HepG2 (cell line): ENCODE measurements at regions not wholly inside any gene's neighbourhood (a gene's known extent, or its start where the extent isn't known, plus 50 kb on each side); places are given as distances from the start of the nearest gene placed in this dataset.

ENCODE experiments used
- ATAC-seq: fragments of 200-7000 bp; cut with Tn5 transposase; 3 replicates; pipeline ENCODE4 v1.9.1; 2020; ENCODE audit warnings: mild to moderate bottlenecking, moderate library complexity
- BruUV-seq: library from RNA; stranded (reverse); fragments of 400-500 nt; replicated peaks from 2 replicates; lab custom pipeline; 2021; lab: Mats Ljungman, UMichigan
- CTCF ChIA-PET: fragments of 300-600 bp; formaldehyde crosslinking; extraction: SDS; loops from one replicate; lab custom pipeline; 2021; ENCODE audit warnings: low total read pairs, inconsistent platforms, low intra/inter-chr PET ratio; lab: Yijun Ruan, JAX
- POLR2A ChIA-PET: fragments of 350-600 bp; sonication (Branson Sonifier 250); formaldehyde crosslinking; loops from one replicate; lab custom pipeline; 2020; ENCODE audit warnings: antibody characterized with exemption, inconsistent platforms; lab: Yijun Ruan, JAX
- DNase-seq: peaks from one replicate; pipeline ENCODE4 v3.0.0-alpha.2; 2015; ENCODE audit warnings: low spot score
- FAIRE-seq: peaks from 3 replicates; lab custom pipeline; 2011; peaks lifted over from hg19 to GRCh38; lab: Jason Lieb, UNC
- H2AFZ ChIP-seq: one replicate; pipeline ENCODE4 v1.6.1; 2011; ENCODE audit warnings: low read length, inconsistent platforms
- H3K27ac ChIP-seq: fragments of 300-600 bp; 3 replicates; pipeline ENCODE4 v1.8.0; 2011; ENCODE audit warnings: mixed run types, mild to moderate bottlenecking, mixed read lengths, low read length, inconsistent platforms; ENCODE audit not compliant: insufficient read depth; ENCODE audit errors: extremely low read length
- H3K27me3 ChIP-seq, 2 experiments: fragments of 200-600 bp in 1 of 2; 2 replicates in 1 of 2; 3 replicates in 1 of 2; pipeline versions ENCODE4 v1.6.0 to v1.8.0; 2011; ENCODE audit warnings: low read length in 2 of 2, mild to moderate bottlenecking in 2 of 2, moderate library complexity in 2 of 2, inconsistent platforms in 1 of 2; ENCODE audit not compliant: insufficient read depth in 2 of 2, control insufficient read depth in 1 of 2
- H3K36me3 ChIP-seq, 2 experiments: fragments of 200-600 bp in 1 of 2; replicated peaks in 1 of 2; 2 replicates in 1 of 2; 3 replicates in 1 of 2; pipeline versions ENCODE4 v1.5.1 to v1.8.0; 2011; ENCODE audit warnings: low read length in 2 of 2, inconsistent platforms in 1 of 2; ENCODE audit not compliant: insufficient read depth in 2 of 2, control insufficient read depth in 1 of 2
- H3K4me1 ChIP-seq: 2 replicates; pipeline ENCODE4 v1.5.1; 2012; ENCODE audit warnings: low read length, inconsistent platforms; ENCODE audit not compliant: insufficient read depth
- H3K4me2 ChIP-seq: 2 replicates; pipeline ENCODE4 v1.6.0; 2011; ENCODE audit warnings: low read depth, low read length, inconsistent platforms
- H3K4me3 ChIP-seq, 3 experiments: fragments of 200-600 bp in 1 of 3; sonication (generic), shearing (Covaris generic) in 1 of 3; replicated peaks in 1 of 3; 2 replicates each; pipeline ENCODE4 v1.5.1; 2011 to 2016; ENCODE audit warnings: low read length in 3 of 3, inconsistent platforms in 2 of 3, low read depth in 2 of 3, mild to moderate bottlenecking in 2 of 3, control low read depth in 1 of 3, mixed read lengths in 1 of 3; ENCODE audit not compliant: insufficient read depth in 1 of 3
- H3K79me2 ChIP-seq: one replicate; pipeline ENCODE4 v1.6.1; 2011; ENCODE audit warnings: low read length, inconsistent platforms; ENCODE audit not compliant: insufficient read depth
- H3K9ac ChIP-seq: 2 replicates; pipeline ENCODE4 v1.6.0; 2011; ENCODE audit warnings: mild to moderate bottlenecking, low read depth, low read length, inconsistent platforms; ENCODE audit not compliant: insufficient read depth
- H3K9me3 ChIP-seq: 2 replicates; pipeline ENCODE4 v1.5.1; 2012; ENCODE audit warnings: mild to moderate bottlenecking, low read length
- H4K20me1 ChIP-seq: 2 replicates; pipeline ENCODE4 v1.6.0; 2011; ENCODE audit warnings: inconsistent platforms, mild to moderate bottlenecking, low read length, moderate library complexity; ENCODE audit not compliant: insufficient read depth
- MXI1 ChIP-seq: IDR thresholded peaks from 3 replicates; pipeline ENCODE4 v1.6.1; 2012; ENCODE audit warnings: low read depth, low read length, inconsistent platforms, borderline replicate concordance
- SAFB2 ChIP-seq: sonication (generic); formaldehyde crosslinking; IDR thresholded peaks from 2 replicates; pipeline ENCODE4 v1.5.1; 2020; ENCODE audit warnings: missing genetic modification reagents, low read depth, mild to moderate bottlenecking, borderline replicate concordance
- SOX6 ChIP-seq, 2 experiments: fragments of 450-650 bp in 1 of 2; sonication (generic) in 1 of 2; formaldehyde crosslinking in 1 of 2; IDR thresholded peaks; 2 replicates each; pipeline versions ENCODE4 v1.4.0 to v1.6.1; 2017 to 2020; ENCODE audit warnings: antibody characterized with exemption in 1 of 2, mild to moderate bottlenecking in 1 of 2, missing genetic modification reagents in 1 of 2
- TEAD3 ChIP-seq: optimal IDR thresholded peaks from 2 replicates; pipeline ENCODE3; 2016; ENCODE audit warnings: borderline replicate concordance
- ZNF253 ChIP-seq: sonication (generic); formaldehyde crosslinking; IDR thresholded peaks from 2 replicates; pipeline ENCODE4 v1.8.0; 2022; ENCODE audit warnings: mild to moderate bottlenecking, missing genetic modification reagents, borderline replicate concordance
- ZNF724P ChIP-seq: sonication (generic); formaldehyde crosslinking; IDR thresholded peaks from 2 replicates; pipeline ENCODE4 v1.8.0; 2022; ENCODE audit warnings: missing genetic modification reagents, borderline replicate concordance
- ZNF766 ChIP-seq: sonication (generic); formaldehyde crosslinking; IDR thresholded peaks from 2 replicates; pipeline ENCODE4 v1.5.0; 2020; ENCODE audit warnings: missing genetic modification reagents, borderline replicate concordance
- ZNF772 ChIP-seq: sonication (generic); formaldehyde crosslinking; IDR thresholded peaks from 2 replicates; pipeline ENCODE4 v1.5.0; 2020; ENCODE audit warnings: mild to moderate bottlenecking, missing genetic modification reagents
- WGBS: methylation state at CpG from one replicate; pipeline ENCODE4 v1.1.6; 2017; ENCODE audit warnings: low lambda C conversion rate; 5-methylcytosine and 5-hydroxymethylcytosine counted together
- in situ Hi-C: cut with HindIII; loops from 2 replicates; pipeline ENCODE4 v1.10.0; 2017; ENCODE audit warnings: low pct_unique_long_range_greater_than_20kb; ENCODE audit not compliant: extremely low pct_ligation_motif_present
- intact Hi-C: fragments of 100-400 bp; cut with micrococcal nuclease; formaldehyde crosslinking; loops from one replicate; pipeline ENCODE4 v1.10.0; 2022; ENCODE audit not compliant: unreplicated experiment
- TF ChIP-seq, protein P1 (sequence below): sonication (generic); formaldehyde crosslinking; IDR thresholded peaks from 2 replicates; pipeline ENCODE4 v1.8.1; 2023; ENCODE audit warnings: mild to moderate bottlenecking, inconsistent platforms, moderate library complexity, missing genetic modification reagents, borderline replicate concordance
- TF ChIP-seq, protein P2 (sequence below): IDR thresholded peaks from 2 replicates; pipeline ENCODE4 v1.4.0; 2020; ENCODE audit warnings: mild to moderate bottlenecking, missing genetic modification reagents
- TF ChIP-seq, protein P3 (sequence below): sonication (generic); formaldehyde crosslinking; IDR thresholded peaks from 2 replicates; pipeline ENCODE4 v1.4.0; 2020; ENCODE audit warnings: missing genetic modification reagents, low read depth, mild to moderate bottlenecking, borderline replicate concordance
- TF ChIP-seq, protein P4 (sequence below): sonication (generic); formaldehyde crosslinking; IDR thresholded peaks from 2 replicates; pipeline ENCODE4 v1.8.0; 2022; ENCODE audit warnings: missing genetic modification reagents, mild to moderate bottlenecking, inconsistent platforms, borderline replicate concordance
- TF ChIP-seq, protein P5 (sequence below): sonication (generic); formaldehyde crosslinking; IDR thresholded peaks from 2 replicates; pipeline ENCODE4 v1.4.0; 2020; ENCODE audit warnings: low read depth, mild to moderate bottlenecking, missing genetic modification reagents

DNA sequence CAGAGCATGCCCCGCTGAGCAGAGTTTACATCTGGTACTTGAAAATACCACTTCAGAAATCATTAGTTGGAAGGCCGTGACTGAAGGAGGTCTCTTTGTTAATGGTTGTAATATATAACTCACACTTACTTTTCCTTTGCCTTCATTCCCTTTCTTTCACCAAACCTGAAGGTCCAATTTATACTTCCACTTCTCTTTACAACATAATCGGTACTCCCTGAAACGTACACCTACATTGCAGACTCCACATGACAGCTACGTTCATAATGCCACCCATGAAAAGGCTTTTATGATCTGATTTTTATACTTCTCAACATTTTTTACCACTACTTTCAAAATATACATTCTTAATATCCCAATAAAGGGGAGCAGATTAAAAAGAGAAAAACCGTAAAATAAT lies 298.7 kb downstream of the C4orf33 start (continued):
- TF ChIP-seq, protein P1, sequence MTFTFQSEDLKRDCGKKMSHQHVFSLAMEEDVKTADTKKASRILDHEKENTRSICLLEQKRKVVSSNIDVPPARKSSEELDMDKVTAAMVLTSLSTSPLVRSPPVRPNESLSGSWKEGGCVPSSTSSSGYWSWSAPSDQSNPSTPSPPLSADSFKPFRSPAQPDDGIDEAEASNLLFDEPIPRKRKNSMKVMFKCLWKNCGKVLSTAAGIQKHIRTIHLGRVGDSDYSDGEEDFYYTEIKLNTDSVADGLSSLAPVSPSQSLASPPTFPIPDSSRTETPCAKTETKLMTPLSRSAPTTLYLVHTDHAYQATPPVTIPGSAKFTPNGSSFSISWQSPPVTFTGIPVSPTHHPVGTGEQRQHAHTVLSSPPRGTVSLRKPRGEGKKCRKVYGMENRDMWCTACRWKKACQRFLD (CRISPR knock-in tag) = no peak
- TF ChIP-seq TEAD3 (CRISPR knock-in tag) (no peak), ZNF766 (CRISPR knock-in tag) (no peak)

DNA sequence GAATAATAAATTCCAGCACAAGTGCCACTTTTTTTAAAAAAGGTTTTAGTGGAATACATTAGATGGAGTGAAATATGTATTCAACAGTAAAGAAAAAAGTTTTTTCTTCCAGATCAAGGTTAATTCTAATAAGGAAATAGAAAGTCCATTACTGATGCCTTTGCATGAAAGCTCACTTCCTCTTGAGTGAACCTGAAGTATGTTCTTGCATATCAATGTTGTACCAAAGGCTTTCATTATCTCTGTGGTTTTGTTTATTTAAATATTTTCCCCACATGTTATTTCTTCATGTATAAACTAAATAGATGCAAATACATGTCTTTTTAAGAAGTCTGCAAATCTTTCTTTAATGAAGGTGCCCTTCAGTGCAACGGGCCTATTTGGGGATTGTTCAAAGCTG lies 307.9 kb downstream of the C4orf33 start:
- no peaks in the 10 kb centered on the region for H3K4me1 ChIP-seq
- H3K4me2 ChIP-seq = no peak overlapping the region
- no TSS peak for BruUV-seq
- H3K79me2 ChIP-seq = no peaks in the 10 kb centered on the region
- no peak overlapping the region for H3K9ac ChIP-seq
- in situ Hi-C loops (no loop called here), intact Hi-C loops (no loop called here)
- ChIA-PET CTCF (no interaction called here), POLR2A (no interaction called here)
- H3K27me3 ChIP-seq = no peaks in the 10 kb centered on the region
- no peak overlapping the region for H3K4me3 ChIP-seq
- FAIRE-seq = no peak
- WGBS = 0% methylated on average over 1 of the region's 1 CpG
- no peak overlapping the region for H2AFZ ChIP-seq
- no peaks in the 10 kb centered on the region for H3K36me3 ChIP-seq
- no peaks in the 10 kb centered on the region for H4K20me1 ChIP-seq
- no peak overlapping the region for H3K27ac ChIP-seq
- H3K9me3 ChIP-seq = no peaks in the 10 kb centered on the region
- ATAC-seq = no peak
- DNase-seq = no peak
- TF ChIP-seq, protein P2, sequence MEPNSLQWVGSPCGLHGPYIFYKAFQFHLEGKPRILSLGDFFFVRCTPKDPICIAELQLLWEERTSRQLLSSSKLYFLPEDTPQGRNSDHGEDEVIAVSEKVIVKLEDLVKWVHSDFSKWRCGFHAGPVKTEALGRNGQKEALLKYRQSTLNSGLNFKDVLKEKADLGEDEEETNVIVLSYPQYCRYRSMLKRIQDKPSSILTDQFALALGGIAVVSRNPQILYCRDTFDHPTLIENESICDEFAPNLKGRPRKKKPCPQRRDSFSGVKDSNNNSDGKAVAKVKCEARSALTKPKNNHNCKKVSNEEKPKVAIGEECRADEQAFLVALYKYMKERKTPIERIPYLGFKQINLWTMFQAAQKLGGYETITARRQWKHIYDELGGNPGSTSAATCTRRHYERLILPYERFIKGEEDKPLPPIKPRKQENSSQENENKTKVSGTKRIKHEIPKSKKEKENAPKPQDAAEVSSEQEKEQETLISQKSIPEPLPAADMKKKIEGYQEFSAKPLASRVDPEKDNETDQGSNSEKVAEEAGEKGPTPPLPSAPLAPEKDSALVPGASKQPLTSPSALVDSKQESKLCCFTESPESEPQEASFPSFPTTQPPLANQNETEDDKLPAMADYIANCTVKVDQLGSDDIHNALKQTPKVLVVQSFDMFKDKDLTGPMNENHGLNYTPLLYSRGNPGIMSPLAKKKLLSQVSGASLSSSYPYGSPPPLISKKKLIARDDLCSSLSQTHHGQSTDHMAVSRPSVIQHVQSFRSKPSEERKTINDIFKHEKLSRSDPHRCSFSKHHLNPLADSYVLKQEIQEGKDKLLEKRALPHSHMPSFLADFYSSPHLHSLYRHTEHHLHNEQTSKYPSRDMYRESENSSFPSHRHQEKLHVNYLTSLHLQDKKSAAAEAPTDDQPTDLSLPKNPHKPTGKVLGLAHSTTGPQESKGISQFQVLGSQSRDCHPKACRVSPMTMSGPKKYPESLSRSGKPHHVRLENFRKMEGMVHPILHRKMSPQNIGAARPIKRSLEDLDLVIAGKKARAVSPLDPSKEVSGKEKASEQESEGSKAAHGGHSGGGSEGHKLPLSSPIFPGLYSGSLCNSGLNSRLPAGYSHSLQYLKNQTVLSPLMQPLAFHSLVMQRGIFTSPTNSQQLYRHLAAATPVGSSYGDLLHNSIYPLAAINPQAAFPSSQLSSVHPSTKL (CRISPR knock-in tag) = no peak
- TF ChIP-seq ZNF724P (CRISPR knock-in tag) (no peak), ZNF772 (no peak), SOX6 (IDR thresholded peaks at IDR 0.05) (no peak), SOX6 (CRISPR knock-in tag; IDR thresholded peaks at IDR 0.05) (no peak), SAFB2 (no peak), ZNF253 (CRISPR knock-in tag) (no peak), MXI1 (no peak)
- TF ChIP-seq, protein P3, sequence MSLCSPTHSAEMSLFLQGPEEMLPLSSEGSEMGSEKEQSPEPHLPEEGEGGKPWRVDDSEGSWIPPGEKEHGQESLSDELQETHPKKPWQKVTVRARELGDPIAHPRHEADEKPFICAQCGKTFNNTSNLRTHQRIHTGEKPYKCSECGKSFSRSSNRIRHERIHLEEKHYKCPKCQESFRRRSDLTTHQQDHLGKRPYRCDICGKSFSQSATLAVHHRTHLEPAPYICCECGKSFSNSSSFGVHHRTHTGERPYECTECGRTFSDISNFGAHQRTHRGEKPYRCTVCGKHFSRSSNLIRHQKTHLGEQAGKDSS (CRISPR knock-in tag) = no peak
- TF ChIP-seq, protein P4, sequence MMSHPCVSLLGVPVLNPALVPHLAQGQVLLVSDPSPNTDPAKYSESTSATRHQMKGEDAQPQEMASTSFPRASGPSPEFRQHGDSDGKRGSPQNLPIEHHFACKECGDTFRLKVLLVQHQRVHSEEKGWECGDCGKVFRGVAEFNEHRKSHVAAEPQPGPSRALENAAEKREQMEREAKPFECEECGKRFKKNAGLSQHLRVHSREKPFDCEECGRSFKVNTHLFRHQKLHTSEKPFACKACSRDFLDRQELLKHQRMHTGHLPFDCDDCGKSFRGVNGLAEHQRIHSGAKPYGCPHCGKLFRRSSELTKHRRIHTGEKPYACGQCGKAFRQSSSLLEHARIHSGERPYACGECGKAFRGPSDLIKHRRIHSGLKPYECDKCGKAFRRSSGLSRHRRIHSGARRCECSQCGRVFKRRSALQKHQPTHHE (CRISPR knock-in tag) = no peak
- TF ChIP-seq, protein P5, sequence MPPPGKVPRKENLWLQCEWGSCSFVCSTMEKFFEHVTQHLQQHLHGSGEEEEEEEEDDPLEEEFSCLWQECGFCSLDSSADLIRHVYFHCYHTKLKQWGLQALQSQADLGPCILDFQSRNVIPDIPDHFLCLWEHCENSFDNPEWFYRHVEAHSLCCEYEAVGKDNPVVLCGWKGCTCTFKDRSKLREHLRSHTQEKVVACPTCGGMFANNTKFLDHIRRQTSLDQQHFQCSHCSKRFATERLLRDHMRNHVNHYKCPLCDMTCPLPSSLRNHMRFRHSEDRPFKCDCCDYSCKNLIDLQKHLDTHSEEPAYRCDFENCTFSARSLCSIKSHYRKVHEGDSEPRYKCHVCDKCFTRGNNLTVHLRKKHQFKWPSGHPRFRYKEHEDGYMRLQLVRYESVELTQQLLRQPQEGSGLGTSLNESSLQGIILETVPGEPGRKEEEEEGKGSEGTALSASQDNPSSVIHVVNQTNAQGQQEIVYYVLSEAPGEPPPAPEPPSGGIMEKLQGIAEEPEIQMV = no peak
